ENCODE measurements at regions not wholly inside any gene's neighbourhood (a gene's known extent, or its start where the extent isn't known, plus 50 kb on each side); places are given as distances from the start of the nearest gene placed in this dataset.

- CTCF ChIA-PET, result no interaction called here
- no peak overlapping the region for H3K27ac ChIP-seq
- H3K36me3 ChIP-seq (ENCODE audit: low read depth), result no peaks in the 10 kb centered on the region
- no peaks in the 10 kb centered on the region for H4K20me1 ChIP-seq (ENCODE audit: insufficient read depth)
- H3K9me2 ChIP-seq (ENCODE audit: insufficient read depth), result no peaks in the 10 kb centered on the region
- intact Hi-C loops (cut with micrococcal nuclease; ENCODE audit: unreplicated experiment), result no loop called here
- no peaks in the 10 kb centered on the region for H3K79me2 ChIP-seq (ENCODE audit: low read depth)
- no peaks in the 10 kb centered on the region for H3F3A ChIP-seq (ENCODE audit: insufficient read depth, low read depth)
- POLR2A ChIA-PET (ENCODE audit: unreplicated experiment), result no interaction called here
- TF ChIP-seq, protein P1, sequence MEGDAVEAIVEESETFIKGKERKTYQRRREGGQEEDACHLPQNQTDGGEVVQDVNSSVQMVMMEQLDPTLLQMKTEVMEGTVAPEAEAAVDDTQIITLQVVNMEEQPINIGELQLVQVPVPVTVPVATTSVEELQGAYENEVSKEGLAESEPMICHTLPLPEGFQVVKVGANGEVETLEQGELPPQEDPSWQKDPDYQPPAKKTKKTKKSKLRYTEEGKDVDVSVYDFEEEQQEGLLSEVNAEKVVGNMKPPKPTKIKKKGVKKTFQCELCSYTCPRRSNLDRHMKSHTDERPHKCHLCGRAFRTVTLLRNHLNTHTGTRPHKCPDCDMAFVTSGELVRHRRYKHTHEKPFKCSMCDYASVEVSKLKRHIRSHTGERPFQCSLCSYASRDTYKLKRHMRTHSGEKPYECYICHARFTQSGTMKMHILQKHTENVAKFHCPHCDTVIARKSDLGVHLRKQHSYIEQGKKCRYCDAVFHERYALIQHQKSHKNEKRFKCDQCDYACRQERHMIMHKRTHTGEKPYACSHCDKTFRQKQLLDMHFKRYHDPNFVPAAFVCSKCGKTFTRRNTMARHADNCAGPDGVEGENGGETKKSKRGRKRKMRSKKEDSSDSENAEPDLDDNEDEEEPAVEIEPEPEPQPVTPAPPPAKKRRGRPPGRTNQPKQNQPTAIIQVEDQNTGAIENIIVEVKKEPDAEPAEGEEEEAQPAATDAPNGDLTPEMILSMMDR (conservative IDR thresholded peaks at IDR 0.05), result no peak
- TF ChIP-seq EZH2 (IDR thresholded peaks at IDR 0.05; ENCODE audit: low read depth), result no peak
- no peak overlapping the region for H2AFZ ChIP-seq
- BruUV-seq (replicated peaks), result no TSS peak
- no peak for DNase-seq
- H3K4me1 ChIP-seq (replicated peaks; ENCODE audit: insufficient read depth), result no peaks in the 10 kb centered on the region
- H3K4me3 ChIP-seq, result no peak overlapping the region
- H3K4me2 ChIP-seq, result no peak overlapping the region
- H3K27me3 ChIP-seq (ENCODE audit: insufficient read depth, low read depth), result no peaks in the 10 kb centered on the region
- no peaks in the 10 kb centered on the region for H3K9me3 ChIP-seq (ENCODE audit: insufficient read depth, low read depth)
These were observed 471.8 kb upstream of the C9orf72 start for GRCh38 chr9:28045051-28045450.

GRCh38 chr9:28050046-28050445 lies 476.8 kb upstream of the C9orf72 start:
- CTCF ChIA-PET, result no interaction called here

GRCh38 chr9:28050941-28051340 lies 477.7 kb upstream of the C9orf72 start:
- no peaks in the 10 kb centered on the region for H3K9me3 ChIP-seq (ENCODE audit: insufficient read depth, low read depth)
- no peak overlapping the region for H2AFZ ChIP-seq
- H4K20me1 ChIP-seq (ENCODE audit: insufficient read depth), result no peaks in the 10 kb centered on the region
- POLR2A ChIA-PET (ENCODE audit: unreplicated experiment), result no interaction called here
- no TSS peak for BruUV-seq (replicated peaks)
- H3K36me3 ChIP-seq (ENCODE audit: low read depth), result no peaks in the 10 kb centered on the region
- intact Hi-C loops (cut with micrococcal nuclease; ENCODE audit: unreplicated experiment), result no loop called here
- H3K79me2 ChIP-seq (ENCODE audit: low read depth), result no peaks in the 10 kb centered on the region
- DNase-seq, result no peak
- no peaks in the 10 kb centered on the region for H3K4me1 ChIP-seq (replicated peaks; ENCODE audit: insufficient read depth)
- TF ChIP-seq, protein P1 (conservative IDR thresholded peaks at IDR 0.05), result no peak
- TF ChIP-seq EZH2 (IDR thresholded peaks at IDR 0.05; ENCODE audit: low read depth), result no peak
- no peaks in the 10 kb centered on the region for H3F3A ChIP-seq (ENCODE audit: insufficient read depth, low read depth)
- H3K4me3 ChIP-seq, result no peak overlapping the region
- no peak overlapping the region for H3K27ac ChIP-seq
- no peaks in the 10 kb centered on the region for H3K27me3 ChIP-seq (ENCODE audit: insufficient read depth, low read depth)
- CTCF ChIA-PET, result no interaction called here
- H3K9me2 ChIP-seq (ENCODE audit: insufficient read depth), result no peaks in the 10 kb centered on the region
- H3K4me2 ChIP-seq, result no peak overlapping the region

More at GRCh38 chr9:28050046-28050445, 476.8 kb upstream of the C9orf72 start:
- Histone ChIP-seq H3K4me3 (no peak overlapping the region), H4K20me1 (ENCODE audit: insufficient read depth) (no peaks in the 10 kb centered on the region), H3K79me2 (ENCODE audit: low read depth) (no peaks in the 10 kb centered on the region), H3K9me2 (ENCODE audit: insufficient read depth) (no peaks in the 10 kb centered on the region), H2AFZ (no peak overlapping the region), H3K9me3 (ENCODE audit: insufficient read depth, low read depth) (no peaks in the 10 kb centered on the region), H3K36me3 (ENCODE audit: low read depth) (no peaks in the 10 kb centered on the region), H3F3A (ENCODE audit: insufficient read depth, low read depth) (no peaks in the 10 kb centered on the region), H3K27me3 (ENCODE audit: insufficient read depth, low read depth) (no peaks in the 10 kb centered on the region), H3K4me2 (no peak overlapping the region), H3K27ac (no peak overlapping the region), H3K4me1 (replicated peaks; ENCODE audit: insufficient read depth) (no peaks in the 10 kb centered on the region)
- intact Hi-C loops (cut with micrococcal nuclease; ENCODE audit: unreplicated experiment), result no loop called here
- no TSS peak for BruUV-seq (replicated peaks)
- no peak for DNase-seq
- TF ChIP-seq, protein P1 (conservative IDR thresholded peaks at IDR 0.05), result no peak
- no peak for TF ChIP-seq EZH2 (IDR thresholded peaks at IDR 0.05; ENCODE audit: low read depth)
- POLR2A ChIA-PET (ENCODE audit: unreplicated experiment), result no interaction called here

All from PC-9 (cell line).